ENCODE measurements at regions not wholly inside any gene's neighbourhood (a gene's known extent, or its start where the extent isn't known, plus 50 kb on each side); places are given as distances from the start of the nearest gene placed in this dataset.

GRCh38 chr2:14749884-14750283 is 117.4 kb downstream of the LRATD1 start:
- H3K9ac ChIP-seq (ENCODE audit: low read depth in 1 of 2, low read length in 2 of 2), result no peak overlapping the region
- H3K9me3 ChIP-seq (ENCODE audit: control insufficient read depth in 4 of 4, low read length in 3 of 4), result peaks cover 0 to 4% (median under 1%) of the 10 kb centered on the region in 4 donors
- no peaks in the 10 kb centered on the region for H3K36me3 ChIP-seq (ENCODE audit: control insufficient read depth in 4 of 4, insufficient read depth in 3 of 4, low read depth in 1 of 4, low read length in 3 of 4)
- H3K4me3 ChIP-seq (ENCODE audit: low read depth in 1 of 3, low read length in 3 of 3), result no peak overlapping the region
- TF ChIP-seq CTCF (IDR thresholded peaks at IDR 0.05; ENCODE audit: low read depth, low read length, missing input control), result no peak
- no peak for TF ChIP-seq RAD21 (IDR thresholded peaks at IDR 0.05)
- H3K4me1 ChIP-seq (ENCODE audit: control insufficient read depth in 4 of 4, insufficient read depth in 4 of 4, low read length in 3 of 4), result no peaks in the 10 kb centered on the region
- H3K27ac ChIP-seq (ENCODE audit: low read depth in 1 of 2, low read length in 2 of 2), result no peak overlapping the region
- no peaks in the 10 kb centered on the region for H3K27me3 ChIP-seq (ENCODE audit: control insufficient read depth in 4 of 4, insufficient read depth in 4 of 4, low read length in 3 of 4)
- WGBS, result 76% methylated on average over 1 of the region's 1 CpG
- no peak for DNase-seq (ENCODE audit: low spot score)

- no peak for DNase-seq (ENCODE audit: low spot score)
Observed at GRCh38 chr2:14750433-14750832, 117.9 kb downstream of the LRATD1 start.

More at GRCh38 chr2:14750433-14750832, 117.9 kb downstream of the LRATD1 start:
- Histone ChIP-seq H3K9ac (ENCODE audit: low read depth in 1 of 2, low read length in 2 of 2) (no peak overlapping the region), H3K27me3 (ENCODE audit: control insufficient read depth in 4 of 4, insufficient read depth in 4 of 4, low read length in 3 of 4) (no peaks in the 10 kb centered on the region), H3K4me1 (ENCODE audit: control insufficient read depth in 4 of 4, insufficient read depth in 4 of 4, low read length in 3 of 4) (no peaks in the 10 kb centered on the region), H3K27ac (ENCODE audit: low read depth in 1 of 2, low read length in 2 of 2) (no peak overlapping the region), H3K4me3 (ENCODE audit: low read depth in 1 of 3, low read length in 3 of 3) (no peak overlapping the region), H3K36me3 (ENCODE audit: control insufficient read depth in 4 of 4, insufficient read depth in 3 of 4, low read depth in 1 of 4, low read length in 3 of 4) (no peaks in the 10 kb centered on the region), H3K9me3 (ENCODE audit: control insufficient read depth in 4 of 4, low read length in 3 of 4) (peaks cover 0 to 4% (median under 1%) of the 10 kb centered on the region in 4 donors)
- 74% methylated on average over 5 of the region's 5 CpGs for WGBS
- TF ChIP-seq ATF3 (IDR thresholded peaks at IDR 0.05) (no peak), GABPA (IDR thresholded peaks at IDR 0.05 in 1 of 2, conservative IDR thresholded peaks at IDR 0.05 in 1 of 2) (no peak), TAF1 (conservative IDR thresholded peaks at IDR 0.05) (no peak), CTCF (IDR thresholded peaks at IDR 0.05; ENCODE audit: low read depth, low read length, missing input control) (no peak), FOXA1 (IDR thresholded peaks at IDR 0.05) (no peak), HNF4G (IDR thresholded peaks at IDR 0.05) (no peak), YY1 (IDR thresholded peaks at IDR 0.05) (no peak), EGR1 (IDR thresholded peaks at IDR 0.05; ENCODE audit: low read depth in 2 of 2) (no peak), SP1 (IDR thresholded peaks at IDR 0.05) (no peak), ZBTB33 (IDR thresholded peaks at IDR 0.05) (no peak), NR2F2 (IDR thresholded peaks at IDR 0.05) (no peak), HNF4A (conservative IDR thresholded peaks at IDR 0.05) (no peak), FOXA2 (IDR thresholded peaks at IDR 0.05) (no peak), RXRA (IDR thresholded peaks at IDR 0.05) (no peak), JUND (IDR thresholded peaks at IDR 0.05) (no peak), RAD21 (IDR thresholded peaks at IDR 0.05) (no peak), MAX (IDR thresholded peaks at IDR 0.05) (no peak), REST (IDR thresholded peaks at IDR 0.05) (no peak)

Data from liver (tissue), 8 donors.